ENCODE measurements at regions not wholly inside any gene's neighbourhood (a gene's known extent, or its start where the extent isn't known, plus 50 kb on each side); places are given as distances from the start of the nearest gene placed in this dataset.

- TF ChIP-seq CTCF (IDR thresholded peaks at IDR 0.05) (no peak), POLR2AphosphoS5 (IDR thresholded peaks at IDR 0.05) (no peak), POLR2A (IDR thresholded peaks at IDR 0.05) (no peak), EP300 (IDR thresholded peaks at IDR 0.05) (no peak)
Observed at GRCh38 chr15:23823508-23823907, 136.4 kb upstream of the NDN start.

All from sigmoid colon (tissue), 4 donors.